NCI-H2196 (cell line): ENCODE measurements at regions not wholly inside any gene's neighbourhood (a gene's known extent, or its start where the extent isn't known, plus 50 kb on each side); places are given as distances from the start of the nearest gene placed in this dataset.
"Not testable (repeated sequence)": the region's sequence is repeated elsewhere in the genome, so short reads cannot be mapped to it uniquely, and the experiment has no call there.

Experiments
- DNase-seq: peaks from one replicate; lab custom pipeline; 2025; ENCODE audit not compliant: unreplicated experiment; lab: John Stamatoyannopoulos, UW

DNA sequence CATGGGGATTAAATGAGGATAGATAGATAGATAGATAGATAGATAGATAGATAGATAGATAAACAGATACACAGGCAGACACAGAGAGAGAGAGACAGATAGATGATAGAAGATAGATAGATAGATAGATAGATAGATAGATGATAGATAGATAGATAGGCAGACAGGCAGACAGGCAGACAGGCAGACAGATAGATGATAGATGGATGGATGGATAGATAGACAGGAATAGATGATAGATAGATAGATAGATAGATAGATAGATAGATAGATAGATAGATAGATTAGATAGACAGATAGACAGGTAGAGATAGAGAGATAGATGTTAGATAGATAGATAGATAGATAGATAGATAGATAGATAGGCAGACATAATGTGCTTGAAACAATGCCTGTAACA is 137.3 kb downstream of the MED10 start:
- not testable (repeated sequence) for DNase-seq

- no peak for DNase-seq
These were observed 141.4 kb downstream of the MED10 start for GRCh38 chr5:6236858-6237481.

DNA sequence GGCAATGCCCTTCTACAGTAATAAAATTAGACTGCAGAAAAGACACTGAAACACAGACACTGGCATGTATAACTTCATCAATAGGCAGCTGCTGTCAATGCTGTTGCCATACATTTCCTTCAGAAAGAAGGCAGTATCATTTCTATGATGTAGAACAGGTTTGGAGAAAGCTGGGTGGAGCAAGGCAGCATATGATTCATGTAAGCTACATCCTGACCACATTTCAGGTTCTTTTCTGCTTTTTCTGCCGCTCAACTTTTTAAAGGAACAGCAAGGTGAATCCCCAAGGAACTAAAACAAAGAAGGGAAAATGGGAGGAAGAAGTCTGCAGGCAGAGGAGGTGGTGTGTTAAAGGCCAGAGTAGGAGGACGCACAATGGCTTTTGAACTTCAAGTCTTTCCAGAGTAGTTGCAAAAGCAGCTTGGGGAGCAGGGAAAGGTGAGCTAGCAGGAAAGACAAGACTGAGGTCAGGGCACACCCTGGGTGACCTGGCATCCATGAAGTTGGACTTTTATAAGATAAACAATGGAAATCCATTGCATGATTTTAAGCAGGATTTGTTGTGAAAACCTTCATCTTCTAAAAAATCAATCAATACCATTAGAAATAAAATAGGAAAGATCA is 142.1 kb downstream of the MED10 start:
- no peak for DNase-seq

DNA sequence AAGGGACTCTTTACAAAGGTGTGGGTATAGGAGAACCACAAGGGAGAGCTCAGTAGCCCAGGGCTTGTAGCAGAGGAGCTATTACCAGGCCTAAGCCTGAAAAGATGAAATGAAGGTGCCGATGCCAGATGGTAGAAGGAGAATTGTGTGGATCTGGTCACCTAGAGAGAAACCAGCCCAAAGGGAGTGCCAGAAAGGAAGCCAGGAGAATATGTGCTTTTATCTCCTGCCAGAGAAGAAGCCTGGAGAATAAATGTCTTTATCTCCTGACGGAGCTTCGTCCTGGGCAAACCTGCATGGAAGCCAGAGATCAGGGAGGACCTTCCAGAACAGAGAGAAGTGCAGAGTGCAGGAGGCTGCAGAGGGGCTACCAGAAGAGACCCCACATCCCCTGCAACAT is 142.6 kb downstream of the MED10 start:
- no peak for DNase-seq

GRCh38 chr5:6228257-6229250 is 149.8 kb downstream of the MED10 start:
- no peak for DNase-seq

DNA sequence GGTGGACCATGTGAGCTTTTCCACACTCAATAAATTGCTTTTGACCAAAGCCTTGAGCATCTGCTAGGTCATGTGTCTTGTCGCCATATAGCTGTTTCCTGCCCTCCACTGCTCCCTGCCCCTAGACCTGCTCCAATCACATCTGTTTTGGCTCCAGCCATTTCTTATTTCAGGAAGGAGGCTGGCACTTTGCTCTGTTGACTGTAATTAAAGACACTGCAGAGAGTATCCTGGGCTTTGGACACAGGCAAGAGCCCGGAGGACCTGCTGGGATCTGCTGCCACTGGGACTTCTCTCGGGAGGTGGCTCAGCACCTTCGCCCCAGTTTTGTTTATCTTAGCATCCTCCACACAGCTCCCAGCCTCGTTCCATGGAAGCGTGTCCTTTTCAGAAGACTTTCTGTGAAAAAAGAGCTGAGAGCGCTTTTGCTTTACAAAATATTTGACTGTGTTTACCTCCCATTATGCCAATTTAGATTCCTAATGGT is 153.2 kb downstream of the MED10 start:
- no peak for DNase-seq

GRCh38 chr5:6224406-6224805 is 153.9 kb downstream of the MED10 start:
- DNase-seq, result no peak

DNA sequence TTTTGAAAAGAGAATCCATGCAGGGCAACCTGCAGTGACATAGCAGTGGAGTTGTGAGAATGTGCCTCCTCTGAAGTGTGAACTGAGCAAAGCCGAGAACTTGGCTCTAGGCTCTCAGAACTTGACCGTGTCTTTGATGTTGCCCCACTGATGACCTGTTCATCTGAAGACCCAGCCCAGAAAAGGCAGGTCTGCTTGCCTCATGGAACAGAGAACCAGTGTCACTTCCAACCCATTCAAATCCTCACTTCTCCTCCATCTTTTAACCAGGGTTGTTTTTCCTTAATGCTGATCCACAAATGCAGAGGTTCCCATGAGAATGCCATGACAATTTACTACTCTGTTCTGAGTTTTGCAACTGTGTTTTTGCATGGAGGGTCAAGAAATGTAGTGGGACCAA is 155.4 kb downstream of the MED10 start:
- no peak for DNase-seq

DNA sequence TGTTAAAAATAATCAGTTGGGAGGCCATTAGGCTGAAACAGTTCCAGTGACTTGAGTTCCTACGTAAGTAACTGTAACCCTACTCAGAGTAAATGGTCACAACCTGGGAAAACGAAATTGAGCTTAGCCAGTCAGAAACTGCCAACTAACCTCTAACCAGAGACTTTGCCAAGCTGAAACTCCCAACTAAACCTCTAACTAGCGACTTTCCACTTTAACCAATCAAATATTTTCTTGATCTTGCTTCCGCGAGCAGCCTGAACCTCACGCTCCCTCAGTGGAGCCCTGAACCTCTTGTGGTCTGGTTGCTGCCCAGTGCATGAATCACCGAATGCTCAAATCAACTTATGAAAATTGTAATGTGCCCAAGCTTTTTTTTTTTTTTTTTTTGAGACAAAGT is 156.2 kb downstream of the MED10 start:
- DNase-seq, result no peak

DNA sequence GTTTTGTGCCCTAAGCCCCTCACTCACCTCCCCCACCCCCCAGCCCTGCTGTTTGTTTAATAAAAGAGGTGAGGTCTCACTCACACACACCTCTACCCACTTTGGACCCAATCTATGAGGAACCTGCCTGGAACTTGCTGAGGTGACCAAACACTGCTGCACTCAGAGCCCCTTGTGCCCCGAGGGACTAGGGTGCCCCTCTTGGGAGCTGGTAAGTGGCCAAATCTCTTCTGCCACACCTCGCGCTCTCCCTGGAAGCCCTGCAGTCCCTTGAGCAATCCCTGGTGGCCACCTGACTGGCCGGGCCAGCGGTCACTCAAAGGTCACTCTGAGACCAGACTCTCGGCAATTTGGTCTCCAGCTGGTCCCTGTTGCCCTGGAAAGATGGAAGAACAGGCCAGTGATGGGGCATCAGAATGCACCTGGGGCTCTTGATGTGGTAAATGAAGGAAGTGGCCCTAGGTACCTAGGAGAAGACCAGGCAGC is 157.2 kb downstream of the MED10 start:
- no peak for DNase-seq

GRCh38 chr5:6220346-6221088 is 157.8 kb downstream of the MED10 start:
- no peak for DNase-seq

DNA sequence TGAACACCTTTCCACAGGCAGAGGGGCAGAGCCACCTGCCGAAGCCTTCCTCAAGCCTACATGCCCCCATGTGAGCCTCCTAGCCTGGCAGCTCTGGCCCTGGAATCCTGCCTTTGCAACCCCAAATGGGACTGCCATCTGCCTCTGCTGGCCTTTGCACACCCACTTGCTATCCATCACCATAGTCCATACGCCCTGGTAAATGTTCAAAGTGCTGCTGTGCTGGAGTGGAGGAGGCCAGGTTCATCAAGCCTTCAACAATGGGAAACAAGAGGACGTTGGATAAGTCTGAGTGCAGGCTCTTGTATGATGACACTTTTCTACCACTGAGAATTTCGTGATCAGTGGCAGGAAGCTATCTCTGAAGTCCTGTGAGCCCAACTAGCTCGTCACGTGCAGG is 159.8 kb downstream of the MED10 start:
- DNase-seq, result no peak

DNA sequence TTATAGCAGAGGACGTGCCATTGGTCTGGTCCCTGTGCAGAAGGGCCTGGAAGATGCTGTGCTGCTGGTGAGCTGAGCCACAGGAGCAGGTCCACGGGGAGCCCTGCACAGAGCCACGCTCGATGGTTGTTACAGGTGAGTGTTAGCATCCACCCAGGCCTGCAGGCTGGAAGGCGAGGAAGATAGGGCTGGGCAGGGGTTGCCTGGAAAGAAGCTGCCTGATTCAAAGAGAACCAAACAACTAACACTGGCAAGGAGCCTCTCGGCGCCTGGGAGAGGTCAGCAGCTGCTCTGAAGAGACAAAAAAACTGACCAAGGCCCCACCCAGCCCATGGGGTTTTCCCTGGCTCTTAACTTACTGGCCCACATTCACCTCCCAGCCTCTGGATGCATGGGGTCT is 160.2 kb downstream of the MED10 start:
- no peak for DNase-seq

DNA sequence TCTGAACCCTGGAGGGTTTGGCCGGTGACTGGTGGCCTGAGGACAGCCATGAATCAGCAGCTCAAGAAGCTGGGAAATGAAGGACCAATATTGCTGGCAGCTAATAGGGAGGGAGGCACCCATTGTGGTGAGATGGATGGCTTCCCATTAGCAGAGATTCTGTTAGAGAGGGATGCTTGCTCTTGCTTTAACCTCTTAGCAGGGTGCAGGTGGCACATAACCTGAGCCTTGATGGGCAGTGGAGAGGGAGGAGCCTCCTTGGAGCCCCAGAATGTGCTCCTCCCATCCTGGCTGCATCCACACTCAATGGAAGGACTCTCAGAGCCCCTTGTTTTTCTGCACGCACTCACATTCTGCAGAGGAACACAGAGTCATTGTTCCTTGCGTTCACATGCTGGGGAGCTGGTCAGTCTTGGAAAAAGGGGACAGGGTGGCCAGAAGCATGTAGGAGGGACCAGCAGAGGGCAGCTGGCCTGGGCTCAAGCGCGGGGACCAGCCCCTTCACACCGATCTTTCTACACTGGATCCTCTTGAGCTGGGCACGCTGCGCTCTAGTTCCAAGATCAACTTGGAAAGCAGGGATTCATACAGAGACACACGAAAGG is 161.8 kb downstream of the MED10 start:
- no peak for DNase-seq

GRCh38 chr5:6215891-6216290 is 162.5 kb downstream of the MED10 start:
- no peak for DNase-seq

DNA sequence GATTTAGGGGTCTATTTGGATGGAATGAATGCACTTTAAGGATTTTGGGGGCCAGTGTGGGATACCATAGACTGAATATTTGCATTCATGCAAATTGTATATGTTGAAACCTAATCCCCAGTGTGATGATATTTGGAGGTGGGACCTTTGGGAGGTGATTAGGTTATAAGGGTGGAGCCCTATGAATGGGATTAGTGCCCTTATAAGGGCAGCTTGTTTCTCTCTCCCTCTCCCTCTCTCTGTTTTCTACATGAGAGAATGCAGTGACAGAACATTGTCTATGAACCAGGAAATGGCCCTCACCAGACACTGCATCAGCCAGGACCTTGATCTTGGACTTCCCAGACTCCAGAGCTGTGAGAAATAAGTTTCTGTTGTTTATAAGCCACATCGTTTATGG is 166.1 kb downstream of the MED10 start:
- DNase-seq, result no peak

DNA sequence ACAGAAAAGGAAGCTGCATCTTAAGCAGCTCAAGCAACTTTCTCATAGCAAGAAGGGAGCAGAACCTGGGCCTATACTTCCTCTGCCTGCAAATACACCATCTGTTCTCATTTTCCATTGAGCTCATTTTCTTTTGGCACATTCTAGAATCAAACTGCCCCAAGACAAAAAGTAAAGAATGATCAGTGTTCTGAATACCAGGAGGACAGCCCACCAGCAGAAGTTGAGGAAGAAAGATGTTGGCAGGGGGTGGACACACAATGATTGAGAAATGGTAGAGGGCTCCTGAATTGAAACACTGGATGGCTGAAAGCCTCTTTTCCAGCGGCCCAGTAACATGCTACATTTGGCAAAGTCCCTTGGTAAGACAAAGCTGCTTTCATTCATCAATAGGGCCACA is 171.8 kb downstream of the MED10 start:
- DNase-seq, result no peak

- DNase-seq, result no peak
These were observed 175.4 kb downstream of the MED10 start for GRCh38 chr5:6202968-6203365.

- DNase-seq, result no peak
These were observed 176.0 kb downstream of the MED10 start for GRCh38 chr5:6202149-6202967.

GRCh38 chr5:6201631-6202030 is 176.7 kb downstream of the MED10 start:
- DNase-seq, result no peak
